PC-9 (cell line): ENCODE measurements at regions not wholly inside any gene's neighbourhood (a gene's known extent, or its start where the extent isn't known, plus 50 kb on each side); places are given as distances from the start of the nearest gene placed in this dataset.
A peak's percentile ranks its signal among the peaks of the same experiment; 100 is the strongest.

Experiments used
- BruUV-seq: library from RNA; stranded (reverse); fragments of 400-500 nt; replicated peaks from 2 replicates; lab custom pipeline; 2021; lab: Mats Ljungman, UMichigan
- CTCF ChIA-PET: fragments of 300-600 bp; sonication (Branson Sonifier 250); formaldehyde crosslinking; loops from one replicate; lab custom pipeline; 2022; ENCODE audit warnings: antibody characterized with exemption; lab: Charles Lee
- POLR2A ChIA-PET: fragments of 300-600 bp; sonication (Branson Sonifier 250); formaldehyde crosslinking; loops from one replicate; lab custom pipeline; 2022; ENCODE audit warnings: antibody characterized with exemption; ENCODE audit not compliant: unreplicated experiment; lab: Charles Lee
- DNase-seq, 2 experiments: peaks; one replicate each; pipeline versions ENCODE4 v3.0.0 to v3.0.0-alpha.2; 2015 to 2022; ENCODE audit warnings: mixed read lengths in 1 of 2
- H2AFZ ChIP-seq: fragments of 200-600 bp; sonication (generic); 2 replicates; pipeline ENCODE4 v1.8.1; 2017; ENCODE audit warnings: antibody characterized with exemption
- H3F3A ChIP-seq: fragments of 200-600 bp; sonication (generic); 2 replicates; pipeline ENCODE4 v1.8.1; 2017; ENCODE audit warnings: antibody characterized with exemption, mild to moderate bottlenecking, low read depth; ENCODE audit not compliant: insufficient read depth
- H3K27ac ChIP-seq: fragments of 200-600 bp; sonication (generic); 2 replicates; pipeline ENCODE4 v1.6.1; 2016; ENCODE audit warnings: mixed run types
- H3K27me3 ChIP-seq: fragments of 200-600 bp; sonication (generic); 2 replicates; pipeline ENCODE4 v1.6.1; 2016; ENCODE audit warnings: low read depth, mixed run types; ENCODE audit not compliant: insufficient read depth
- H3K36me3 ChIP-seq: fragments of 200-600 bp; sonication (generic); 2 replicates; pipeline ENCODE4 v1.6.1; 2016; ENCODE audit warnings: low read depth, mixed run types
- H3K4me1 ChIP-seq: fragments of 200-600 bp; sonication (generic); replicated peaks from 2 replicates; pipeline ENCODE4 v1.6.1; 2016; ENCODE audit warnings: mixed run types; ENCODE audit not compliant: insufficient read depth
- H3K4me2 ChIP-seq: fragments of 200-600 bp; sonication (generic); 2 replicates; pipeline ENCODE4 v1.6.1; 2017; ENCODE audit warnings: mixed run types
- H3K4me3 ChIP-seq: fragments of 200-600 bp; sonication (generic); 2 replicates; pipeline ENCODE4 v1.6.1; 2016; ENCODE audit warnings: mixed run types
- H3K79me2 ChIP-seq: fragments of 200-600 bp; sonication (generic); 2 replicates; pipeline ENCODE4 v1.6.1; 2017; ENCODE audit warnings: low read depth, mixed run types
- H3K9me2 ChIP-seq: fragments of 200-600 bp; sonication (generic); 2 replicates; pipeline ENCODE4 v1.8.1; 2017; ENCODE audit warnings: mild to moderate bottlenecking; ENCODE audit not compliant: insufficient read depth
- H3K9me3 ChIP-seq: fragments of 200-600 bp; sonication (generic); 2 replicates; pipeline ENCODE4 v1.8.1; 2016; ENCODE audit warnings: low read depth; ENCODE audit not compliant: insufficient read depth
- H4K20me1 ChIP-seq: fragments of 200-600 bp; sonication (generic); 2 replicates; pipeline ENCODE4 v1.8.1; 2017; ENCODE audit not compliant: insufficient read depth
- EZH2 ChIP-seq: fragments of 200-600 bp; sonication (generic); IDR thresholded peaks from 2 replicates; pipeline ENCODE4 v1.8.0; 2017; ENCODE audit warnings: antibody characterized with exemption, low read depth
- intact Hi-C: fragments of 100-400 bp; cut with micrococcal nuclease; formaldehyde crosslinking; loops from one replicate; pipeline ENCODE4 v1.10.0; 2022; ENCODE audit not compliant: unreplicated experiment
- TF ChIP-seq, protein P1 (sequence below): fragments of 200-600 bp; sonication (generic); conservative IDR thresholded peaks from 2 replicates; pipeline ENCODE4 v1.6.1; 2017; ENCODE audit warnings: mixed run types, antibody characterized with exemption, mild to moderate bottlenecking, moderate library complexity

DNA sequence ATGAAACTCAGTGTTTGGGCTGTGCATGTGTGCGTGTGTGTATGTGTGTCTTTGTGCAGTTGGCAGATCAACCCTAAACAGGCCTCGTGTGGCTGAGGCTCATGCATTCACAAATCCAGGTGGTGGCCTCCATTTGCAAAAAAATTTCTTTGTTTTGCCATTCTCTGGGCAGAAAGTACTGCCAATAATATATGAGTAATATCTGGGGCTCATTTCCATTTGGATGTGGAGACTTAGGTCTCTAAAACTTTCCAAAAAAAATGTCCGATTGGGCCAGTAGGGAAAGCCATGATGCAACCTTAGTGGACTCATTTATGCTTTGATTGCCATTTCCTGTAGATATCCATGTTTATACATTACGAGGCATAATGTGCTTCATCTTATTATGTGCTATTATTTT lies 77.9 kb upstream of the RPS23 start:
- ChIA-PET POLR2A (no interaction called here), CTCF (no interaction called here)
- no peaks in the 10 kb centered on the region for H3K9me2 ChIP-seq
- H3K4me3 ChIP-seq, result no peak overlapping the region
- no peaks in the 10 kb centered on the region for H3K79me2 ChIP-seq
- peak in 1 of 2 experiments; percentile 10 for DNase-seq
- peaks cover 6% of the 10 kb centered on the region for H3K4me1 ChIP-seq
- no peaks in the 10 kb centered on the region for H3K9me3 ChIP-seq
- intact Hi-C loops, result loop anchor here (2.0 kb wide), 2 partner anchors 51 to 1119 kb away; no protein-coding TSS in a partner anchor
- H3F3A ChIP-seq, result peaks cover 7% of the 10 kb centered on the region
- no peak overlapping the region for H3K27ac ChIP-seq
- BruUV-seq, result no TSS peak
- no peaks in the 10 kb centered on the region for H3K36me3 ChIP-seq
- TF ChIP-seq, protein P1, sequence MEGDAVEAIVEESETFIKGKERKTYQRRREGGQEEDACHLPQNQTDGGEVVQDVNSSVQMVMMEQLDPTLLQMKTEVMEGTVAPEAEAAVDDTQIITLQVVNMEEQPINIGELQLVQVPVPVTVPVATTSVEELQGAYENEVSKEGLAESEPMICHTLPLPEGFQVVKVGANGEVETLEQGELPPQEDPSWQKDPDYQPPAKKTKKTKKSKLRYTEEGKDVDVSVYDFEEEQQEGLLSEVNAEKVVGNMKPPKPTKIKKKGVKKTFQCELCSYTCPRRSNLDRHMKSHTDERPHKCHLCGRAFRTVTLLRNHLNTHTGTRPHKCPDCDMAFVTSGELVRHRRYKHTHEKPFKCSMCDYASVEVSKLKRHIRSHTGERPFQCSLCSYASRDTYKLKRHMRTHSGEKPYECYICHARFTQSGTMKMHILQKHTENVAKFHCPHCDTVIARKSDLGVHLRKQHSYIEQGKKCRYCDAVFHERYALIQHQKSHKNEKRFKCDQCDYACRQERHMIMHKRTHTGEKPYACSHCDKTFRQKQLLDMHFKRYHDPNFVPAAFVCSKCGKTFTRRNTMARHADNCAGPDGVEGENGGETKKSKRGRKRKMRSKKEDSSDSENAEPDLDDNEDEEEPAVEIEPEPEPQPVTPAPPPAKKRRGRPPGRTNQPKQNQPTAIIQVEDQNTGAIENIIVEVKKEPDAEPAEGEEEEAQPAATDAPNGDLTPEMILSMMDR, result no peak
- TF ChIP-seq EZH2, result no peak
- H4K20me1 ChIP-seq, result no peaks in the 10 kb centered on the region
- no peak overlapping the region for H3K4me2 ChIP-seq
- H3K27me3 ChIP-seq, result no peaks in the 10 kb centered on the region
- no peak overlapping the region for H2AFZ ChIP-seq

DNA sequence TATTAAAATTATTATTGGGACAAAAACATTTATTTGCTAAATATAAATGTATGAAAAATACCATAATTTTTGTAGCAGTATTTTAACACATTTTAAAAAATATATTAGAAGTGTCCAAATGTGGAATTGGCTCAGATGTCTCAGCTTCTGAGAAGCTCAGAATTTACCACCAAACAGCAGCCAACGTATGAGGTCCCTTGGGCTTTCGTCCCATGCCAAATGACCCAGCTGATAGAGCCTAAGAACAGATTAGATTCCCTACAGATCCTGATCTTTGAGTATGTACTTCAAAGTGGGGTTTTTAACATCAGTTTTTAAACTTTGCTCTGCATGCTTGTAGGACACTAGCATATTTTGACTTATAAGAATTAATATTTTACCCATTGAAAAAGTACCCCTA lies 77.3 kb upstream of the RPS23 start:
- Histone ChIP-seq H3K4me2 (no peak overlapping the region), H3F3A (peaks cover 7% of the 10 kb centered on the region), H4K20me1 (no peaks in the 10 kb centered on the region), H3K9me3 (no peaks in the 10 kb centered on the region), H3K27ac (no peak overlapping the region), H3K4me1 (peaks cover 6% of the 10 kb centered on the region), H3K79me2 (no peaks in the 10 kb centered on the region), H3K36me3 (no peaks in the 10 kb centered on the region), H3K9me2 (no peaks in the 10 kb centered on the region), H2AFZ (no peak overlapping the region), H3K27me3 (no peaks in the 10 kb centered on the region), H3K4me3 (no peak overlapping the region)
- ChIA-PET POLR2A (no interaction called here), CTCF (interaction anchor here (0.6 kb wide), 2 partner anchors 163 to 280 kb away, joined by 3 read pairs; no protein-coding TSS in a partner anchor)
- no TSS peak for BruUV-seq
- DNase-seq, result no peak
- TF ChIP-seq, protein P1, result no peak
- no peak for TF ChIP-seq EZH2
- intact Hi-C loops, result no loop called here

DNA sequence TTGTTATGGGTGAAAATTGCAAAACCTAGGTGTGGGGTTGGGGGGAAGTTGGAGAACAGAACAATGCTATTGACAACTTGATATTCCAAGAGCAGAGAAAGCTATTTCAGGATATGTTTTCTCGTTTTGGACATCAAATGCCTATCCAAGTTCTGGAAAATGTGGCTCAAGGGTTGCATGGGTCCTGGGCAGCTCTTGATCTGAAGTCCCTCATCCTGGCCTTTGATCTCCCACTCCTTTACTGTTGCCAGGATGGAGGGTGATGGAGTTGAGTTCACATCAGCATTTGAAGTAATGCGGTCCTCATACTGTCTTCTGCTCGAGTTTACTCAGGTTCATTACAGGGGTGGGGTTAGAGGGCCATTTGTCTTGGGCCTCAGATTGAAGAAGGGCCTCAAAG lies 76.9 kb upstream of the RPS23 start:
- no peaks in the 10 kb centered on the region for H3K27me3 ChIP-seq
- H3K27ac ChIP-seq, result no peak overlapping the region
- no TSS peak for BruUV-seq
- no peaks in the 10 kb centered on the region for H3K36me3 ChIP-seq
- no peaks in the 10 kb centered on the region for H3K9me2 ChIP-seq
- no peak for TF ChIP-seq EZH2
- TF ChIP-seq, protein P1, result no peak
- H3K4me1 ChIP-seq, result peaks cover 6% of the 10 kb centered on the region
- CTCF ChIA-PET, result interaction anchor here (0.6 kb wide), 2 partner anchors 162 to 281 kb away, joined by 3 read pairs; no protein-coding TSS in a partner anchor
- POLR2A ChIA-PET, result no interaction called here
- DNase-seq, result no peak
- peaks cover 7% of the 10 kb centered on the region for H3F3A ChIP-seq
- H3K9me3 ChIP-seq, result no peaks in the 10 kb centered on the region
- H3K79me2 ChIP-seq, result no peaks in the 10 kb centered on the region
- intact Hi-C loops, result no loop called here
- H3K4me3 ChIP-seq, result no peak overlapping the region
- H2AFZ ChIP-seq, result no peak overlapping the region
- no peaks in the 10 kb centered on the region for H4K20me1 ChIP-seq
- H3K4me2 ChIP-seq, result no peak overlapping the region
